Ishikawa (cell line): ENCODE measurements at regions not wholly inside any gene's neighbourhood (a gene's known extent, or its start where the extent isn't known, plus 50 kb on each side); places are given as distances from the start of the nearest gene placed in this dataset.

Experiments used
- CREB1 ChIP-seq: IDR thresholded peaks from 2 replicates; pipeline ENCODE4 v1.6.1; 2012; ENCODE audit warnings: low read depth
- NFIC ChIP-seq: IDR thresholded peaks from 2 replicates; pipeline ENCODE4 v1.6.1; 2012
- REST ChIP-seq: IDR thresholded peaks from 2 replicates; pipeline ENCODE4 v1.6.1; 2012; ENCODE audit warnings: low read depth, mild to moderate bottlenecking
- USF1 ChIP-seq: IDR thresholded peaks from 2 replicates; pipeline ENCODE4 v1.6.1; 2012

- no peak for TF ChIP-seq REST
- no peak for TF ChIP-seq USF1
- peak; percentile 50 for TF ChIP-seq NFIC
- TF ChIP-seq CREB1, result no peak
Observed at GRCh38 chr11:113577356-113578032, 102.3 kb upstream of the DRD2 start.
